ENCODE measurements at regions not wholly inside any gene's neighbourhood (a gene's known extent, or its start where the extent isn't known, plus 50 kb on each side); places are given as distances from the start of the nearest gene placed in this dataset.

DNA sequence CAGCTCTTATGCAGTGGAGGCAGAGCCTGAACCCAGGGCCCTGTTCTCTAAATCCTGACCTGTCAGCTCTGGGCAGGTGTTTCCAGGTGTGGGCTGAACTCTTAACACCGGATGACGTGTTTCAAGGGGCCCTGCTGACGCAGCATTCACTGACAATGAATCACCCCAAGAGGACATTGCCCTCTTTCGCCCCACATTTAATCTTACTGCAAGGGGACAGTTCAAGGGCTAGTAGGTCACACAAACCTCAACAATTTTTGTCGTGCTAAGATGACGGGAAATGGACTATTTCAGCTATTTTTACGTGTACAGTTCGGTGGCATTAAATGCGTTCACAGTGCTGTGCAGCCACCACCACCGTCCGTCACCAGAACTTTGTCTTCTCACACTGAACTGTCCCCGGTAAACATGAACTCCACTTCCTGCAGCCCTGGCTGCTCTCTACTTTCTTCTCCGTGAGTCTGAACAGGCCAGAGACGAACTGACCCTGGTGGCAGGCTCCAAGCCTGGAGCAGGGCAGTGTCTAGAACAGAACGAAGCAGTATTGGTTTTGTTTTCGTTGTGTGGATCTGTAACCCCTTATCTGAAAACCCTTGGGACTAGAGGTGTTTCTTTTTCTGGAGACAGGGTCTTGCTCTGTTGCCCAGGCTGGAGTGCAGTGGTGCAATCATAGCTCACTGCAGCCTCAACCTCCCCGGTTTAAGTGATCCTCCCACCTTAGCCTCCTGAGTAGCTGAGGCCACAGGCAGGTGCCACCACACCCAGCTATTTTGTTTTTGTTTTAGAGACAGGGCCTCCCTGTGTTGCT lies 88.4 kb upstream of the CIBAR2 start (continued):
- no peak for TF ChIP-seq ELF4 (CRISPR knock-in tag; IDR thresholded peaks at IDR 0.05; ENCODE audit: borderline replicate concordance)
- TF ChIP-seq ZNF17 (CRISPR knock-in tag; IDR thresholded peaks at IDR 0.05): no peak
- TF ChIP-seq, protein P1, sequence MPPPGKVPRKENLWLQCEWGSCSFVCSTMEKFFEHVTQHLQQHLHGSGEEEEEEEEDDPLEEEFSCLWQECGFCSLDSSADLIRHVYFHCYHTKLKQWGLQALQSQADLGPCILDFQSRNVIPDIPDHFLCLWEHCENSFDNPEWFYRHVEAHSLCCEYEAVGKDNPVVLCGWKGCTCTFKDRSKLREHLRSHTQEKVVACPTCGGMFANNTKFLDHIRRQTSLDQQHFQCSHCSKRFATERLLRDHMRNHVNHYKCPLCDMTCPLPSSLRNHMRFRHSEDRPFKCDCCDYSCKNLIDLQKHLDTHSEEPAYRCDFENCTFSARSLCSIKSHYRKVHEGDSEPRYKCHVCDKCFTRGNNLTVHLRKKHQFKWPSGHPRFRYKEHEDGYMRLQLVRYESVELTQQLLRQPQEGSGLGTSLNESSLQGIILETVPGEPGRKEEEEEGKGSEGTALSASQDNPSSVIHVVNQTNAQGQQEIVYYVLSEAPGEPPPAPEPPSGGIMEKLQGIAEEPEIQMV (CRISPR knock-in tag; IDR thresholded peaks at IDR 0.05; ENCODE audit: low read depth): peak; percentile 59
- no peak for TF ChIP-seq HOXA9 (CRISPR knock-in tag; IDR thresholded peaks at IDR 0.05; ENCODE audit: borderline replicate concordance)
- TF ChIP-seq ZNF883 (CRISPR knock-in tag; IDR thresholded peaks at IDR 0.05; ENCODE audit: not compliant biosample characterization): peak; percentile 22
- TF ChIP-seq ZNF841 (CRISPR knock-in tag; IDR thresholded peaks at IDR 0.05; ENCODE audit: borderline replicate concordance): no peak
- TF ChIP-seq IRF2 (CRISPR knock-in tag; IDR thresholded peaks at IDR 0.05): peak; percentile 32; the same call in 1 of the 2 replicates
- TF ChIP-seq ZNF30 (CRISPR knock-in tag; IDR thresholded peaks at IDR 0.05): no peak
- TF ChIP-seq, protein P2, sequence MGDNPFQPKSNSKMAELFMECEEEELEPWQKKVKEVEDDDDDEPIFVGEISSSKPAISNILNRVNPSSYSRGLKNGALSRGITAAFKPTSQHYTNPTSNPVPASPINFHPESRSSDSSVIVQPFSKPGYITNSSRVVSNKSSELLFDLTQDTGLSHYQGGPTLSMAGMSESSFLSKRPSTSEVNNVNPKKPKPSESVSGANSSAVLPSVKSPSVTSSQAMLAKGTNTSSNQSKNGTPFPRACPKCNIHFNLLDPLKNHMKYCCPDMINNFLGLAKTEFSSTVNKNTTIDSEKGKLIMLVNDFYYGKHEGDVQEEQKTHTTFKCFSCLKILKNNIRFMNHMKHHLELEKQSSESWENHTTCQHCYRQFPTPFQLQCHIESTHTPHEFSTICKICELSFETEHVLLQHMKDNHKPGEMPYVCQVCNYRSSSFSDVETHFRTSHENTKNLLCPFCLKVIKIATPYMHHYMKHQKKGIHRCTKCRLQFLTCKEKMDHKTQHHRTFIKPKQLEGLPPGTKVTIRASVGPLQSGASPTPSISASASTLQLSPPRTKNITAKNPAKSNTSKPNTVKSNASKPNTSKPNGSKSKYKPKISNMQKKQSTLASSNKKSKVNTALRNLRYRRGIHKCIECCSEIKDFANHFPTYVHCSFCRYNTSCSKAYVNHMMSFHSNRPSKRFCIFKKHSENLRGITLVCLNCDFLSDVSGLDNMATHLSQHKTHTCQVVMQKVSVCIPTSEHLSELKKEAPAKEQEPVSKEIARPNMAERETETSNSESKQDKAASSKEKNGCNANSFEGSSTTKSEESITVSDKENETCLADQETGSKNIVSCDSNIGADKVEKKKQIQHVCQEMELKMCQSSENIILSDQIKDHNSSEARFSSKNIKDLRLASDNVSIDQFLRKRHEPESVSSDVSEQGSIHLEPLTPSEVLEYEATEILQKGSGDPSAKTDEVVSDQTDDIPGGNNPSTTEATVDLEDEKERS (CRISPR knock-in tag; IDR thresholded peaks at IDR 0.05): peak; percentile 74; the same call in 1 of the 2 replicates
- peak; percentile 42; the same call in 1 of the 2 replicates for TF ChIP-seq HNF4A (CRISPR knock-in tag; IDR thresholded peaks at IDR 0.05)
- TF ChIP-seq HNRNPH1 (optimal IDR thresholded peaks at IDR 0.05; ENCODE audit: low read depth, low read length): no peak
- no peak for TF ChIP-seq NPAS2 (CRISPR knock-in tag; IDR thresholded peaks at IDR 0.05; ENCODE audit: borderline replicate concordance)
- peak; percentile 45 for TF ChIP-seq KMT2A (CRISPR knock-in tag; IDR thresholded peaks at IDR 0.05)
- TF ChIP-seq FOXP1 (IDR thresholded peaks at IDR 0.05): no peak
- TF ChIP-seq FOXP1 (CRISPR knock-in tag; IDR thresholded peaks at IDR 0.05): no peak; the same call in 1 of the 2 replicates
- TF ChIP-seq SALL1 (CRISPR knock-in tag; IDR thresholded peaks at IDR 0.05): peak; percentile 61
- TF ChIP-seq, protein P3, sequence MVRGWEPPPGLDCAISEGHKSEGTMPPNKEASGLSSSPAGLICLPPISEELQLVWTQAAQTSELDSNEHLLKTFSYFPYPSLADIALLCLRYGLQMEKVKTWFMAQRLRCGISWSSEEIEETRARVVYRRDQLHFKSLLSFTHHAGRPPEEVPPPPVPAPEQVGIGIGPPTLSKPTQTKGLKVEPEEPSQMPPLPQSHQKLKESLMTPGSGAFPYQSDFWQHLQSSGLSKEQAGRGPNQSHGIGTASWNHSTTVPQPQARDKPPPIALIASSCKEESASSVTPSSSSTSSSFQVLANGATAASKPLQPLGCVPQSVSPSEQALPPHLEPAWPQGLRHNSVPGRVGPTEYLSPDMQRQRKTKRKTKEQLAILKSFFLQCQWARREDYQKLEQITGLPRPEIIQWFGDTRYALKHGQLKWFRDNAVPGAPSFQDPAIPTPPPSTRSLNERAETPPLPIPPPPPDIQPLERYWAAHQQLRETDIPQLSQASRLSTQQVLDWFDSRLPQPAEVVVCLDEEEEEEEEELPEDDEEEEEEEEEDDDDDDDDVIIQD (CRISPR knock-in tag; IDR thresholded peaks at IDR 0.05; ENCODE audit: low read depth): peak; percentile 13; the same call in 1 of the 2 replicates
- peak; percentile 84 for TF ChIP-seq FOXJ3 (CRISPR knock-in tag; IDR thresholded peaks at IDR 0.05; ENCODE audit: borderline replicate concordance)
- no peak; the same call in 1 of the 2 replicates for TF ChIP-seq NR2C2 (CRISPR knock-in tag; IDR thresholded peaks at IDR 0.05; ENCODE audit: borderline replicate concordance)
- TF ChIP-seq FOXC1 (CRISPR knock-in tag; IDR thresholded peaks at IDR 0.05; ENCODE audit: borderline replicate concordance): peak; percentile 67; the same call in 1 of the 2 replicates
- 0 out of 2 replicates have a peak, but pooled peaks have one; percentile 23 for TF ChIP-seq SIX1 (CRISPR knock-in tag; IDR thresholded peaks at IDR 0.05; ENCODE audit: borderline replicate concordance)
- no peak for TF ChIP-seq ZNF777 (CRISPR knock-in tag; IDR thresholded peaks at IDR 0.05)
- TF ChIP-seq, protein P4, sequence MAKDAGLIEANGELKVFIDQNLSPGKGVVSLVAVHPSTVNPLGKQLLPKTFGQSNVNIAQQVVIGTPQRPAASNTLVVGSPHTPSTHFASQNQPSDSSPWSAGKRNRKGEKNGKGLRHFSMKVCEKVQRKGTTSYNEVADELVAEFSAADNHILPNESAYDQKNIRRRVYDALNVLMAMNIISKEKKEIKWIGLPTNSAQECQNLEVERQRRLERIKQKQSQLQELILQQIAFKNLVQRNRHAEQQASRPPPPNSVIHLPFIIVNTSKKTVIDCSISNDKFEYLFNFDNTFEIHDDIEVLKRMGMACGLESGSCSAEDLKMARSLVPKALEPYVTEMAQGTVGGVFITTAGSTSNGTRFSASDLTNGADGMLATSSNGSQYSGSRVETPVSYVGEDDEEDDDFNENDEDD (CRISPR knock-in tag; IDR thresholded peaks at IDR 0.05; ENCODE audit: borderline replicate concordance): no peak
